Psoas muscle (tissue), 7 donors: ENCODE measurements at regions not wholly inside any gene's neighbourhood (a gene's known extent, or its start where the extent isn't known, plus 50 kb on each side); places are given as distances from the start of the nearest gene placed in this dataset.
"Not testable (repeated sequence)": the region's sequence is repeated elsewhere in the genome, so short reads cannot be mapped to it uniquely, and the experiment has no call there.

Experiments used
- ATAC-seq, 4 donors: fragments of 200-7000 bp; cut with Tn5 transposase; one replicate each; pipeline ENCODE4 v1.9.1; 2020; ENCODE audit warnings: moderate library complexity in 3 of 4, mild to moderate bottlenecking in 2 of 4
- DNase-seq, 2 donors: peaks; one replicate each; pipeline ENCODE4 v3.0.0-alpha.2; 2020
- H3K27ac ChIP-seq: fragments of 200-600 bp; one replicate; pipeline ENCODE4 v1.8.0; 2022
- H3K27me3 ChIP-seq, 3 donors: fragments of 200-600 bp in 1 of 3; one replicate each; pipeline versions ENCODE4 v1.6.1 to v1.8.0; 2013 to 2022; ENCODE audit warnings: low read length in 2 of 3, mild to moderate bottlenecking in 2 of 3, moderate library complexity in 1 of 3; ENCODE audit not compliant: insufficient read depth in 3 of 3
- H3K36me3 ChIP-seq, 2 donors: fragments of 200-600 bp in 1 of 2; one replicate each; pipeline versions ENCODE4 v1.6.1 to v1.8.0; 2013 to 2022; ENCODE audit warnings: low read depth in 1 of 2, mild to moderate bottlenecking in 1 of 2, moderate library complexity in 1 of 2; ENCODE audit not compliant: insufficient read depth in 1 of 2
- H3K4me1 ChIP-seq: fragments of 200-600 bp; one replicate; pipeline ENCODE4 v1.8.0; 2022
- H3K4me3 ChIP-seq: fragments of 200-600 bp; one replicate; pipeline ENCODE4 v1.8.0; 2022; ENCODE audit warnings: mild to moderate bottlenecking
- H3K9me3 ChIP-seq: fragments of 200-600 bp; one replicate; pipeline ENCODE4 v1.8.0; 2022
- WGBS, 3 donors: extraction: QIAGEN DNeasy Blood & Tissue Kit; methylation state at CpG; one replicate each; pipeline versions ENCODE4 v1.1.6 to v1.1.7; 2013; 5-methylcytosine and 5-hydroxymethylcytosine counted together
- intact Hi-C, 2 donors: fragments of 100-400 bp; cut with DNase I; formaldehyde crosslinking; loops; one replicate each; pipeline versions ENCODE4 v1.11.0 to v1.14.2; 2022
- TF ChIP-seq, protein P1 (sequence below): fragments of 200-600 bp; IDR thresholded peaks from one replicate; pipeline ENCODE4 v1.8.0; 2022; ENCODE audit warnings: antibody characterized with exemption
- donor health status: healthy with polysubstance abuse.
- donor health status: DM: no; HTN: no; CAD: no; lungs with moderate emphysema.
- donor health status: Bipolar disorder and iron deficiency.
- donor health status: healthy.
- donor health status: DM: yes; HTN: yes; CAD: no.
- donor health status: DM: no; HTN: no; CAD: no.
- donor health status: DM: yes; HTN: yes; CAD: no.

DNA sequence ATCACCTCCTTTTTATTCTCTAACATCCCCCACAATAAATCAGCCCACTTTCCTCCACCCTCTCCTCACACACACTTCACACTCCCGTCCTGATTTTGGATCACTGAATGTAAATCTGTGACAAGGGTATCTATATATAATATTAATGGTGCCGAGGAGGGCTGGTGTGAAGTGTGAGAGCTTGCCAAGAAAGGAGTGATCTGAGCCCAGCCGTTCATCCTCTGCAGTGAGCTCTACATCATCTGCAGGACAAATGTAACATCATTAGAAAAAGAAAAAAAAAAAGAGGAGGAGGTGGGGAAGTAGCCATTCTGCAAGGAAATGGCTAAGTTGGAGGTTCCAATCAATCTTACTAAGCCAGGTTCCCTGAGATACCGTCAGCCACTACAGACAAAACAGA, 291.7 kb upstream of the RRP15 start:
- ATAC-seq (no peak), DNase-seq (no peak)
- intact Hi-C loops: no loop called here
- H3K4me3 ChIP-seq: no peak overlapping the region
- H3K27ac ChIP-seq: no peak overlapping the region
- H3K27me3 ChIP-seq: no peaks in the 10 kb centered on the region
- 21 to 39% (median 35%) methylated on average over 4 of the region's 4 CpGs for WGBS, 3 donors
- H3K36me3 ChIP-seq: no peaks in the 10 kb centered on the region
- TF ChIP-seq, protein P1, sequence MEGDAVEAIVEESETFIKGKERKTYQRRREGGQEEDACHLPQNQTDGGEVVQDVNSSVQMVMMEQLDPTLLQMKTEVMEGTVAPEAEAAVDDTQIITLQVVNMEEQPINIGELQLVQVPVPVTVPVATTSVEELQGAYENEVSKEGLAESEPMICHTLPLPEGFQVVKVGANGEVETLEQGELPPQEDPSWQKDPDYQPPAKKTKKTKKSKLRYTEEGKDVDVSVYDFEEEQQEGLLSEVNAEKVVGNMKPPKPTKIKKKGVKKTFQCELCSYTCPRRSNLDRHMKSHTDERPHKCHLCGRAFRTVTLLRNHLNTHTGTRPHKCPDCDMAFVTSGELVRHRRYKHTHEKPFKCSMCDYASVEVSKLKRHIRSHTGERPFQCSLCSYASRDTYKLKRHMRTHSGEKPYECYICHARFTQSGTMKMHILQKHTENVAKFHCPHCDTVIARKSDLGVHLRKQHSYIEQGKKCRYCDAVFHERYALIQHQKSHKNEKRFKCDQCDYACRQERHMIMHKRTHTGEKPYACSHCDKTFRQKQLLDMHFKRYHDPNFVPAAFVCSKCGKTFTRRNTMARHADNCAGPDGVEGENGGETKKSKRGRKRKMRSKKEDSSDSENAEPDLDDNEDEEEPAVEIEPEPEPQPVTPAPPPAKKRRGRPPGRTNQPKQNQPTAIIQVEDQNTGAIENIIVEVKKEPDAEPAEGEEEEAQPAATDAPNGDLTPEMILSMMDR: no peak
- H3K4me1 ChIP-seq: no peaks in the 10 kb centered on the region
- H3K9me3 ChIP-seq: no peaks in the 10 kb centered on the region

DNA sequence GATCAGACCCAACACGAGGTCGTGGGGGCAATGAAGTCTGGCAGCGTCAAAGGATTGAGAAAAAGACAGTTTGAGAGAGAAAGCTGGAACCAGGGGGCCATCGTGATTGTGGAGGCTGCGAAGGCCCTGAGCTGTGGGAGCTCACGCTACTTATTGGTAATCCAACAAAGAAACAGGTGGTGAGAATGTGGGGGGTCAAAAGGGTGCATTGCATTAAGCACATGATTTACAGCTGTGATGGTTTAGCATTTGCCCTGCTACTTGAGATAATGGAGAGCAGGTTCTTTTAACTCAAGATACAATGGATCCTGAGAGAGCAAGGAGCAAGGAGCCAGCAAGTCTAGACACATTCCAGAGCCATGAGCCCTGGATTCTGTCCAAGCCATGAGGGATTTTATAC, 276.8 kb upstream of the RRP15 start:
- H3K36me3 ChIP-seq, intact Hi-C loops, H3K9me3 ChIP-seq, DNase-seq, H3K4me3 ChIP-seq, H3K27ac ChIP-seq, H3K27me3 ChIP-seq, ATAC-seq, H3K4me1 ChIP-seq: not testable (repeated sequence)
- WGBS, 3 donors: 55 to 64% (median 55%) methylated on average over 6 of the region's 6 CpGs

DNA sequence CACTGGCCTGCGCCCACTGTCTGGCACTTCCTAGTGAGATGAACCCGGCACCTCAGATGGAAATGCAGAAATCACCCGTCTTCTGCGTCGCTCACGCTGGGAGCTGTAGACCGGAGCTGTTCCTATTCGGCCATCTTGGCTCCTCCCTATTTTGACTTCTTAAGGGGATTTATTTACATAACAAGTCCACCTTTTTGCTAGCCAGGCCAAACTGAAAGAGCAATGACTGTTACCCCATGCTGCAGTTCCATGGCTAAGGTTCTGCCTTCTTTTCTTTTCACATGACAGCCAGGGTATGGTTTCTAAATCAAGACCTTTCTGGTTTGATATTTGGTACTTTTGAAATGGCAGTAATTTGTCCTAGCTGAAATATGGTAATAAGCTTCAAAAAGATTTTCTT, 270.0 kb upstream of the RRP15 start:
- H3K4me3 ChIP-seq, H3K9me3 ChIP-seq, DNase-seq, H3K4me1 ChIP-seq, intact Hi-C loops, H3K27me3 ChIP-seq, H3K36me3 ChIP-seq, H3K27ac ChIP-seq, ATAC-seq: not testable (repeated sequence)
- WGBS, 3 donors: 97% methylated on average over 8 of the region's 8 CpGs; no CpG with 5 or more reads in 2 of the 3 donors

DNA sequence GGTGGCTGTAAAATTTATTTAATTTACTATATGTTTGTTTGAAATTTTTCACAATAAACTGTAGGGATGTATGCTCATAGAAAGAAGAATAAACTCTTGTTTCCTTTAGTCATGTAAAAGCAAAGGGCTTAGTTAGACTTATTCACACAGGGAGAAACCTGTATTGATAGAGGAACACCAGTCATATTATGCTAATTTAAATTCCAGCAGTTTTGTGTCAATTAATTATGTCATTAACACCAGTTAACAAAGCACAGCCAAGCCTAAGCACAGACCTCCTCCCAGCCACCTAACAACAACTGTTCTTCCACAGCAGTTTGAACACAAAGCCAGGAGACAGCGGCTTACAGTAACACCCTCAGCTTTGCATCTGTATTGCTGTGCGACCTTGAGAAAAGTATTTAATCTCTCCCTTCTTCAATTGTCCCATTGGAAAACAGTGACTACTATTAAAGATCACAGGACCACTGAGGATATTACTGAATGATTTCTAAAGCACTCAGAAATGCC, 260.8 kb upstream of the RRP15 start:
- no peaks in the 10 kb centered on the region for H3K27me3 ChIP-seq
- no peak overlapping the region for H3K27ac ChIP-seq
- no peak for DNase-seq
- intact Hi-C loops: no loop called here
- 43 to 57% (median 54%) methylated on average over 2 of the region's 2 CpGs for WGBS, 3 donors
- no peaks in the 10 kb centered on the region for H3K9me3 ChIP-seq
- no peak for ATAC-seq
- TF ChIP-seq, protein P1: no peak
- no peaks in the 10 kb centered on the region for H3K4me1 ChIP-seq
- no peaks in the 10 kb centered on the region for H3K36me3 ChIP-seq
- no peak overlapping the region for H3K4me3 ChIP-seq

DNA sequence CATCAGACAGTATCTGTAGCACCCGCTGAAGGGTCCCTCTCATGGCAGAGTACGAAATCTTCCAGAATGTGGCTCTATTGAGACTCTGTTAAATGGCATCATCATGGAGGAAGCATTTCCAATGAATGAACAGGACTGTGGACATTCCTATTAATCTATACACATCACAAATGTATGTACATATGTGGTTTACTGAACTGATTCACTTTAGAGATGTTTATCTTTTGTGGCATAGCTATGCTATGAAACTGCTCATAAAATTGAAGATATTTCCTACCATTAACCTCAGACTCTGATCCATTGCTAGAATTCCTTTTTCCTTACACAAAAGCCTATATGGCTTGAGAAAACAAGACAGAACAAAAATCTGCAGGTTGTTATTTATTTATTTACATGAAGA, 259.6 kb upstream of the RRP15 start:
- no peak overlapping the region for H3K27ac ChIP-seq
- H3K4me1 ChIP-seq: no peaks in the 10 kb centered on the region
- H3K4me3 ChIP-seq: no peak overlapping the region
- H3K36me3 ChIP-seq: no peaks in the 10 kb centered on the region
- DNase-seq (no peak), ATAC-seq (no peak)
- intact Hi-C loops: no loop called here
- 76 to 83% (median 81%) methylated on average over 2 of the region's 2 CpGs for WGBS, 3 donors
- H3K9me3 ChIP-seq: no peaks in the 10 kb centered on the region
- TF ChIP-seq, protein P1: no peak
- no peaks in the 10 kb centered on the region for H3K27me3 ChIP-seq

DNA sequence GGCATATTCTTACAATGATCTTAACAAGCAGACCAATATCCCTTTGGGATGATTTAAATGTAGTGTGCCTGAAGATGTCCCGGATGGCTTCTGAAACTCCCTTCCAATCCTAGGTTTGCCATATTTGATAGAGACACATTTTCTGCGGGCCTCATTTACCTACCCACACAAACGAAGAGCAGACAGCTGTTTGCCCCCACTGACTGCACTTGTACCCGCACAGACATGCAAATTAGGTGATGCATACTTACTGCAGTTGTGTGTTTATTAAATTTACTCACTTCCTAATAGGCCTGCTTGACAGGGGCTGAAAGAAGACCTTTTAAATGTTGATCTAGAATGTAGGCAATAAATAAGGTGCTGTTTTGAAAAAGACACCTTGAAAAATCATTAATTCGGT, 257.9 kb upstream of the RRP15 start:
- Histone ChIP-seq H3K27ac (no peak overlapping the region), H3K27me3 (no peaks in the 10 kb centered on the region), H3K4me1 (no peaks in the 10 kb centered on the region), H3K4me3 (no peak overlapping the region), H3K9me3 (no peaks in the 10 kb centered on the region), H3K36me3 (no peaks in the 10 kb centered on the region)
- intact Hi-C loops: no loop called here
- 78 to 88% (median 82%) methylated on average over 5 of the region's 5 CpGs for WGBS, 3 donors
- no peak for ATAC-seq
- TF ChIP-seq, protein P1: no peak
- no peak for DNase-seq
